PC-3 (cell line): ENCODE measurements at regions not wholly inside any gene's neighbourhood (a gene's known extent, or its start where the extent isn't known, plus 50 kb on each side); places are given as distances from the start of the nearest gene placed in this dataset.
"Not testable (repeated sequence)": the region's sequence is repeated elsewhere in the genome, so short reads cannot be mapped to it uniquely, and the experiment has no call there.

Experiments
- ATAC-seq: fragments of 200-7000 bp; cut with Tn5 transposase; 2 replicates; pipeline ENCODE4 v1.9.1; 2020; ENCODE audit warnings: mild to moderate bottlenecking, moderate library complexity
- BruUV-seq: library from RNA; stranded (reverse); fragments of 400-500 nt; replicated peaks from 2 replicates; lab custom pipeline; 2021; lab: Mats Ljungman, UMichigan
- CTCF ChIA-PET: fragments of 300-600 bp; sonication (Branson Sonifier 250); formaldehyde crosslinking; loops from one replicate; lab custom pipeline; 2022; ENCODE audit warnings: antibody characterized with exemption; lab: Charles Lee
- POLR2A ChIA-PET: fragments of 300-600 bp; sonication (Branson Sonifier 250); formaldehyde crosslinking; loops from one replicate; lab custom pipeline; 2022; ENCODE audit warnings: antibody characterized with exemption; ENCODE audit not compliant: unreplicated experiment; lab: Charles Lee
- DNase-seq: peaks from one replicate; pipeline ENCODE4 v3.0.0-alpha.2; 2015
- H2AFZ ChIP-seq: fragments of 300-600 bp; sonication (generic); 2 replicates; pipeline ENCODE4 v1.6.0; 2016; ENCODE audit warnings: antibody characterized with exemption, low read length
- H3F3A ChIP-seq: fragments of 300-600 bp; sonication (generic); one replicate; pipeline ENCODE4 v1.6.0; 2017; ENCODE audit warnings: antibody characterized with exemption, low read length, control low read depth, mild to moderate bottlenecking; ENCODE audit not compliant: unreplicated experiment
- H3K27ac ChIP-seq: fragments of 300-600 bp; sonication (generic); 2 replicates; pipeline ENCODE4 v1.5.1; 2016; ENCODE audit warnings: mild to moderate bottlenecking, low read length
- H3K27me3 ChIP-seq: fragments of 300-600 bp; sonication (generic); 2 replicates; pipeline ENCODE4 v1.6.1; 2016; ENCODE audit warnings: low read length, mixed read lengths
- H3K36me3 ChIP-seq: fragments of 300-600 bp; sonication (generic); 2 replicates; pipeline ENCODE4 v1.6.1; 2016; ENCODE audit warnings: low read depth, mixed run types, low read length, mixed read lengths
- H3K4me1 ChIP-seq: fragments of 300-600 bp; sonication (generic); 2 replicates; pipeline ENCODE4 v1.5.1; 2016; ENCODE audit warnings: low read length; ENCODE audit not compliant: insufficient read depth
- H3K4me2 ChIP-seq: fragments of 300-600 bp; sonication (generic); 2 replicates; pipeline ENCODE4 v1.6.0; 2016; ENCODE audit warnings: low read length
- H3K4me3 ChIP-seq: fragments of 300-600 bp; sonication (generic); 2 replicates; pipeline ENCODE4 v1.5.1; 2016; ENCODE audit warnings: mild to moderate bottlenecking, low read length, mixed read lengths
- H3K79me2 ChIP-seq: fragments of 300-600 bp; sonication (generic); 2 replicates; pipeline ENCODE4 v1.6.1; 2017; ENCODE audit warnings: low read length, mixed read lengths
- H3K9ac ChIP-seq: fragments of 300-600 bp; sonication (generic); 2 replicates; pipeline ENCODE4 v1.6.0; 2016; ENCODE audit warnings: mild to moderate bottlenecking, low read length
- H3K9me2 ChIP-seq: fragments of 300-600 bp; sonication (generic); replicated peaks from 2 replicates; pipeline ENCODE4 v1.6.1; 2016; ENCODE audit warnings: mixed run types, low read length, mixed read lengths
- H3K9me3 ChIP-seq: fragments of 300-600 bp; sonication (generic); 2 replicates; pipeline ENCODE4 v1.6.1; 2016; ENCODE audit warnings: low read length, mixed read lengths
- H4K20me1 ChIP-seq: fragments of 300-600 bp; sonication (generic); 2 replicates; pipeline ENCODE4 v1.6.1; 2016; ENCODE audit warnings: low read length, mixed read lengths
- EZH2 ChIP-seq: fragments of 300-600 bp; sonication (generic); IDR thresholded peaks from one replicate; pipeline ENCODE4 v1.6.1; 2017; ENCODE audit warnings: antibody characterized with exemption, mild to moderate bottlenecking, low read length; ENCODE audit not compliant: unreplicated experiment
- EZH2phosphoT487 ChIP-seq: fragments of 300-600 bp; sonication (generic); IDR thresholded peaks from 2 replicates; pipeline ENCODE4 v1.6.1; 2018; ENCODE audit warnings: mild to moderate bottlenecking, antibody characterized with exemption, low read length, borderline replicate concordance
- intact Hi-C: fragments of 100-400 bp; cut with micrococcal nuclease; formaldehyde crosslinking; loops from 2 replicates; pipeline ENCODE4 v1.9.0; 2023
- TF ChIP-seq, protein P1 (sequence below): fragments of 300-600 bp; sonication (generic); conservative IDR thresholded peaks from 2 replicates; pipeline ENCODE4 v1.5.1; 2017; ENCODE audit warnings: antibody characterized with exemption, low read depth, mild to moderate bottlenecking, low read length

DNA sequence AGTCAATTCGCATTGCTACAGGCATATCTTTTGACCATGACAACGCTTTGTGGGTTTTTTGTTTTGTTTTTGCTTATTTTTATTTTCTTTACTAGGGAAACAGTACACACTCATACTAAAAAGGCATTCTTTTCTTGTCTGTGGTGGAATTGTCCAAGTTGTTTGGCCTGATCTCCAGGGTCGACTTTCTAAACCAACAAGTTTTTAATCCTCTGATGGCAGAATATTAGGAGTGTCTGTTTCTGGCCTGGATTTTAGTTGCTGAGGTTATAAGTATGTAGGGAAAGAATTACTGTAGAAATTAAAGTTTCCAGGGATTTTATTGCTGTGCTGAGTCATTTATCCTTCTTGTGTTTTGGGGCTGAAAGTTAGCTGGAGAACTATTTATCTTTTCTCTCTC, 218.5 kb downstream of the TAF11L14 start:
- ATAC-seq (peak; percentile 73), DNase-seq (peak; percentile 50)
- 0 out of 2 replicates have a peak overlapping the region, but pooled peaks have one; percentile 23 for H2AFZ ChIP-seq
- H3K4me3 ChIP-seq = no peak overlapping the region
- H3K4me2 ChIP-seq = no peak overlapping the region
- no peaks in the 10 kb centered on the region for H3K79me2 ChIP-seq
- CTCF ChIA-PET = no interaction called here
- TF ChIP-seq EZH2phosphoT487 = no peak
- TF ChIP-seq EZH2 = no peak
- TF ChIP-seq, protein P1, sequence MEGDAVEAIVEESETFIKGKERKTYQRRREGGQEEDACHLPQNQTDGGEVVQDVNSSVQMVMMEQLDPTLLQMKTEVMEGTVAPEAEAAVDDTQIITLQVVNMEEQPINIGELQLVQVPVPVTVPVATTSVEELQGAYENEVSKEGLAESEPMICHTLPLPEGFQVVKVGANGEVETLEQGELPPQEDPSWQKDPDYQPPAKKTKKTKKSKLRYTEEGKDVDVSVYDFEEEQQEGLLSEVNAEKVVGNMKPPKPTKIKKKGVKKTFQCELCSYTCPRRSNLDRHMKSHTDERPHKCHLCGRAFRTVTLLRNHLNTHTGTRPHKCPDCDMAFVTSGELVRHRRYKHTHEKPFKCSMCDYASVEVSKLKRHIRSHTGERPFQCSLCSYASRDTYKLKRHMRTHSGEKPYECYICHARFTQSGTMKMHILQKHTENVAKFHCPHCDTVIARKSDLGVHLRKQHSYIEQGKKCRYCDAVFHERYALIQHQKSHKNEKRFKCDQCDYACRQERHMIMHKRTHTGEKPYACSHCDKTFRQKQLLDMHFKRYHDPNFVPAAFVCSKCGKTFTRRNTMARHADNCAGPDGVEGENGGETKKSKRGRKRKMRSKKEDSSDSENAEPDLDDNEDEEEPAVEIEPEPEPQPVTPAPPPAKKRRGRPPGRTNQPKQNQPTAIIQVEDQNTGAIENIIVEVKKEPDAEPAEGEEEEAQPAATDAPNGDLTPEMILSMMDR = no peak
- intact Hi-C loops = no loop called here
- peak overlapping the region; percentile 23 for H3K27ac ChIP-seq
- H3K9me2 ChIP-seq = no peaks in the 10 kb centered on the region
- no TSS peak for BruUV-seq
- H3F3A ChIP-seq = no peaks in the 10 kb centered on the region
- H3K4me1 ChIP-seq = peaks cover 14% of the 10 kb centered on the region
- POLR2A ChIA-PET = interaction anchor here (0.7 kb wide), 1 partner anchor 48 kb away, joined by 6 read pairs; no protein-coding TSS in a partner anchor
- no peaks in the 10 kb centered on the region for H3K36me3 ChIP-seq
- H3K9ac ChIP-seq = no peak overlapping the region
- H4K20me1 ChIP-seq = no peaks in the 10 kb centered on the region
- no peaks in the 10 kb centered on the region for H3K9me3 ChIP-seq
- no peaks in the 10 kb centered on the region for H3K27me3 ChIP-seq

DNA sequence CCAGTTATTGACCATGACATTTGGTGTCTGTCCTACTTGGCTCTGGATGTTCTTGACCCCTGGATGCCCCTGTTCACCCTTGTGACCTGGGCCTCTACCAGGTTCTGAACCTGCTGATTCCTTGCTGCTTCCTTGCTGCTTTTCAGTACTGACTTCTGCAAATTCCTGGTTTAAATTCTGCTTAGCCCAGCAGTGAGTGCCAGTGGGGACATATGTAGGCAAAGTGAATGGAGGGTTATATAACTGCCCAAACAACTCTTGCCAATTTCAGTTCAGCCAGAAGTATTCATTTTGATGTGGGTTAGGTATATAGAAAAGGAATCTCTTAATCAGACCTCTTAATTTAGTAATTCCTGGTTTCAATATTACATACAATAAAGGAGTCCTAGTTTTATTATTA, 220.6 kb downstream of the TAF11L14 start:
- ChIA-PET POLR2A (no interaction called here), CTCF (no interaction called here)
- BruUV-seq = no TSS peak
- intact Hi-C loops = no loop called here
- ATAC-seq (no peak), DNase-seq (no peak)
- Histone ChIP-seq H3K4me2 (no peak overlapping the region), H2AFZ (no peak overlapping the region), H3K79me2 (no peaks in the 10 kb centered on the region), H3K9ac (no peak overlapping the region), H3K9me3 (no peaks in the 10 kb centered on the region), H3K36me3 (no peaks in the 10 kb centered on the region), H3K9me2 (no peaks in the 10 kb centered on the region), H3K27me3 (no peaks in the 10 kb centered on the region), H4K20me1 (no peaks in the 10 kb centered on the region), H3K4me3 (no peak overlapping the region), H3F3A (no peaks in the 10 kb centered on the region), H3K4me1 (peaks cover 14% of the 10 kb centered on the region), H3K27ac (no peak overlapping the region)
- TF ChIP-seq, protein P1 = no peak
- TF ChIP-seq EZH2phosphoT487 (no peak), EZH2 (no peak)

DNA sequence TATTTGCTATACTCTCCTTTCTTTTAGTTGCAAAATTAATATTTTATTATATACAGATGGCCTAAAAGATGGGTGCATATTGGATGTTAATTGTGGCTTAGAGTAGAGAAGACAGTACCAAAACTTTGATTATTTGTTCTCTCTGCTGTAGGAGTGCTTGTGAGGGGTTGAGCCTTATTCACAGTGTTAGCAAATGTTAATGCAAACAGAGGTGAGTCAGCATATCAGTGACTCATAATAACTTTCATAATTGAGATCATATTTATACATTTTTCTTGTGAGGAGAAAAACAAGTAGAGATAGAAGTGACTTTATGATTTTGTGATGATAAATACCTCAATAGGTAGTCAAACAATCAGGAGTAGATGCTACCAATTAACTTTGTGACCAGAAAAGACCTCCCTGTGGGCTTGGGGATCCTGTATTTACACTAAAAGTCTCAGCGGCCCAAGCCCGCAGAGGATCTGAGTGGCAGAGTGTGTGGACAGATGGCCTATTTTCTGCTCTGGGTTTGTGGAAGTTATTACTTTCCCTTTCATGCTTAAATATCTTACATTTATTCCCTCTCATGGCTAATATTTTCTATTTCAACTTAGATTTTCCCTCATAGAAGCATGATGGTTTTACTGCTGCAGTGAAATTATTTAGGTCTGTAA, 226.5 kb downstream of the TAF11L14 start:
- intact Hi-C loops = no loop called here
- ChIA-PET POLR2A (no interaction called here), CTCF (no interaction called here)
- H3K9ac ChIP-seq = no peak overlapping the region
- no peak overlapping the region for H3K4me3 ChIP-seq
- H3K79me2 ChIP-seq = no peaks in the 10 kb centered on the region
- H3K36me3 ChIP-seq = no peaks in the 10 kb centered on the region
- H3K9me3 ChIP-seq = no peaks in the 10 kb centered on the region
- no peaks in the 10 kb centered on the region for H4K20me1 ChIP-seq
- no peak overlapping the region for H2AFZ ChIP-seq
- TF ChIP-seq EZH2phosphoT487 (no peak), EZH2 (no peak)
- TF ChIP-seq, protein P1 = no peak
- peaks cover 11% of the 10 kb centered on the region for H3K4me1 ChIP-seq
- no TSS peak for BruUV-seq
- DNase-seq = peak; percentile 90
- H3K27me3 ChIP-seq = no peaks in the 10 kb centered on the region
- ATAC-seq = peak; percentile 100
- H3K27ac ChIP-seq = peak overlapping the region; percentile 23
- H3K9me2 ChIP-seq = no peaks in the 10 kb centered on the region
- H3F3A ChIP-seq = no peaks in the 10 kb centered on the region
- H3K4me2 ChIP-seq = peak overlapping the region; percentile 53

DNA sequence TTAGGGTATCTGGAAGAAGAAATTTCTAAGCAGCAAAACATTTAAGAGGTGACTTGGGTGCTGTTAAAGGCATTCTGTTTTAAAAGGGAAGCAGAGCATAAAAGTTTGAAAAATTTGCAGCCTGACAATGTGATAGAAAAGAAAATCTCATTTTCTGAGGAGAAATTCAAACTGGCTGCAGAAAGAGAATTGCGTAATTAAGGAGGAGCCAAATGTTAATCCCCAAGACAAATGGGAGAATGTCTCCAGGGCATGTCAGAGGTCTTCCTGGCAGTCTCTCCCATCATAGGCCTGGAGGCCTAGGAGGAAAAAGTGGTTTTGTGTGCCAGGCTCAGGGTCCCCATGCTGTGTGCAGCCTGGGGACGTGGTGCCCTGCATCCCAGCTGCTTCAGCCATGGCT, 230.6 kb downstream of the TAF11L14 start:
- ATAC-seq, DNase-seq, CTCF ChIA-PET, H3K79me2 ChIP-seq, BruUV-seq, H3K9ac ChIP-seq, H3K36me3 ChIP-seq, H3K4me3 ChIP-seq, H3F3A ChIP-seq, H3K27ac ChIP-seq, H3K9me3 ChIP-seq, H3K4me2 ChIP-seq, intact Hi-C loops, H3K27me3 ChIP-seq, POLR2A ChIA-PET, H3K9me2 ChIP-seq, H4K20me1 ChIP-seq, H2AFZ ChIP-seq: not testable (repeated sequence)
- peaks cover 11% of the 10 kb centered on the region for H3K4me1 ChIP-seq
